Cardiac fibroblast (primary cell): ENCODE measurements at regions not wholly inside any gene's neighbourhood (a gene's known extent, or its start where the extent isn't known, plus 50 kb on each side); places are given as distances from the start of the nearest gene placed in this dataset.
A peak's percentile ranks its signal among the peaks of the same experiment; 100 is the strongest.

ENCODE experiments used
- DNase-seq, 2 donors: peaks; one replicate each; pipeline versions ENCODE4 v3.0.0 to v3.0.0-alpha.2; 2010; ENCODE audit warnings: low read depth in 2 of 2
- H3K4me3 ChIP-seq, 2 donors: replicated peaks in 1 of 2; 1 replicate in 1 of 2; 2 replicates in 1 of 2; pipeline ENCODE4 v1.5.1; 2011; ENCODE audit warnings: low read depth in 2 of 2, low read length in 2 of 2, mild to moderate bottlenecking in 2 of 2, moderate library complexity in 1 of 2
- TF ChIP-seq, protein P1 (sequence below): IDR thresholded peaks from one replicate; pipeline ENCODE4 v1.5.1; 2011; ENCODE audit warnings: low read depth, mild to moderate bottlenecking, low read length, inconsistent platforms

- no peak overlapping the region for H3K4me3 ChIP-seq
- DNase-seq = no peak
- TF ChIP-seq, protein P1, sequence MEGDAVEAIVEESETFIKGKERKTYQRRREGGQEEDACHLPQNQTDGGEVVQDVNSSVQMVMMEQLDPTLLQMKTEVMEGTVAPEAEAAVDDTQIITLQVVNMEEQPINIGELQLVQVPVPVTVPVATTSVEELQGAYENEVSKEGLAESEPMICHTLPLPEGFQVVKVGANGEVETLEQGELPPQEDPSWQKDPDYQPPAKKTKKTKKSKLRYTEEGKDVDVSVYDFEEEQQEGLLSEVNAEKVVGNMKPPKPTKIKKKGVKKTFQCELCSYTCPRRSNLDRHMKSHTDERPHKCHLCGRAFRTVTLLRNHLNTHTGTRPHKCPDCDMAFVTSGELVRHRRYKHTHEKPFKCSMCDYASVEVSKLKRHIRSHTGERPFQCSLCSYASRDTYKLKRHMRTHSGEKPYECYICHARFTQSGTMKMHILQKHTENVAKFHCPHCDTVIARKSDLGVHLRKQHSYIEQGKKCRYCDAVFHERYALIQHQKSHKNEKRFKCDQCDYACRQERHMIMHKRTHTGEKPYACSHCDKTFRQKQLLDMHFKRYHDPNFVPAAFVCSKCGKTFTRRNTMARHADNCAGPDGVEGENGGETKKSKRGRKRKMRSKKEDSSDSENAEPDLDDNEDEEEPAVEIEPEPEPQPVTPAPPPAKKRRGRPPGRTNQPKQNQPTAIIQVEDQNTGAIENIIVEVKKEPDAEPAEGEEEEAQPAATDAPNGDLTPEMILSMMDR = no peak
Observed at GRCh38 chr2:120884472-120885290, 149.0 kb downstream of the GLI2 start.

- H3K4me3 ChIP-seq = no peak overlapping the region
- no peak for DNase-seq
- TF ChIP-seq, protein P1 = peak; percentile 10
Observed at GRCh38 chr2:120885321-120885720, 149.7 kb downstream of the GLI2 start.

- DNase-seq = no peak
- no peak overlapping the region for H3K4me3 ChIP-seq
- TF ChIP-seq, protein P1 = no peak
Observed at GRCh38 chr2:120885749-120886148, 150.1 kb downstream of the GLI2 start.

- TF ChIP-seq, protein P1 = no peak
Observed at GRCh38 chr2:120886534-120887319, 151.1 kb downstream of the GLI2 start.

GRCh38 chr2:120887320-120887697 lies 151.6 kb downstream of the GLI2 start:
- H3K4me3 ChIP-seq = no peak overlapping the region
- DNase-seq = no peak
- TF ChIP-seq, protein P1 = no peak

More at GRCh38 chr2:120886534-120887319, 151.1 kb downstream of the GLI2 start:
- no peak for DNase-seq
- no peak overlapping the region for H3K4me3 ChIP-seq

DNA sequence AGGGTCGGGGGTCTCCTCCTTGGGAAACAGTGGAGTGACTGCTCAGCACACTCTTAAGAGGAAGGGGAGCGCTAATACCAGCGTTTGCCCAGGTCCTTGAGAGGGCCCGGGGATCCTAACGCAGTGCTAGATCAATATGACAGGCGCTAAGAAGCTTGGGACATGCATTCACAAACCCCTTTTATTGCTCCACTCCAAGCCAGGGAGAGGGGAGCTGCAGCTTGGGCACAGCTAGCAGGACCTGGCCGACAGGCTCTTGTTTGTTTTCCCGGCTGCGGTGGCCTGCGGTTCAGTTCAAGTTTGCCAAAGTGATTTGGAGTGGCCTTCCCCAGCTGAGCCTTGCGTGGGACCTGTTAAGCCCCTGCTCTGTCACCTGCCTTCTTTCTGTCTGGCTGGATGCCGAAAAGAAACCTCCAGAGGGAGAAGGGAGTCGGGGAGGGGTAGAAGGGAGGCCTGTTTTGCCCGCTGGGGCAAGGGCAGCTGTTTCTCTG lies 152.1 kb downstream of the GLI2 start:
- no peak for DNase-seq
- H3K4me3 ChIP-seq = no peak overlapping the region
- TF ChIP-seq, protein P1 = no peak
